ENCODE measurements at regions not wholly inside any gene's neighbourhood (a gene's known extent, or its start where the extent isn't known, plus 50 kb on each side); places are given as distances from the start of the nearest gene placed in this dataset.

GRCh38 chr17:51397361-51398127 lies 137.2 kb downstream of the UTP18 start:
- TF ChIP-seq CTCF (optimal IDR thresholded peaks at IDR 0.05 in 1 of 3, IDR thresholded peaks at IDR 0.05 in 1 of 3, conservative IDR thresholded peaks at IDR 0.05 in 1 of 3; ENCODE audit: extremely low read depth in 1 of 3, insufficient read depth in 2 of 3, low read length in 3 of 3) (no peak), EZH2 (IDR thresholded peaks at IDR 0.05; ENCODE audit: low read length) (no peak)
- Histone ChIP-seq H3K4me1 (ENCODE audit: control insufficient read depth, extremely low read depth, insufficient read depth, low read length) (no peaks in the 10 kb centered on the region), H3K36me3 (ENCODE audit: control insufficient read depth in 2 of 2, extremely low read depth in 1 of 2, insufficient read depth in 2 of 2, low read length in 2 of 2) (no peaks in the 10 kb centered on the region), H3K4me3 (ENCODE audit: control insufficient read depth in 2 of 3, extremely low read depth in 1 of 3, insufficient read depth in 2 of 3, low read depth in 1 of 3, low read length in 3 of 3) (no peak overlapping the region), H3K27ac (ENCODE audit: control insufficient read depth, insufficient read depth, low read length) (no peak overlapping the region), H3K9me1 (ENCODE audit: control insufficient read depth, extremely low read depth, insufficient read depth, low read length) (no peaks in the 10 kb centered on the region), H3K27me3 (ENCODE audit: control insufficient read depth, extremely low read depth, insufficient read depth, low read length) (no peaks in the 10 kb centered on the region), H3K79me2 (ENCODE audit: control insufficient read depth, insufficient read depth, low read length) (no peaks in the 10 kb centered on the region), H3K9ac (ENCODE audit: control insufficient read depth, extremely low read depth, insufficient read depth, low read length) (no peak overlapping the region), H2AFZ (ENCODE audit: control insufficient read depth, low read length) (no peak overlapping the region), H3K4me2 (ENCODE audit: control insufficient read depth, extremely low read depth, insufficient read depth, low read depth, low read length) (no peak overlapping the region), H3K9me3 (ENCODE audit: control insufficient read depth, low read depth, low read length) (no peaks in the 10 kb centered on the region), H4K20me1 (ENCODE audit: control insufficient read depth, extremely low read depth, insufficient read depth, low read length) (no peaks in the 10 kb centered on the region)
- dilution Hi-C loops (cut with MboI; ENCODE audit: extremely low pct_ligation_motif_present, low sequenced_read_pairs), result no loop called here
- no peak for DNase-seq (ENCODE audit: low read depth, low spot score)
- no peak for FAIRE-seq

GRCh38 chr17:51398128-51398525 lies 137.8 kb downstream of the UTP18 start:
- TF ChIP-seq CTCF (optimal IDR thresholded peaks at IDR 0.05 in 1 of 3, IDR thresholded peaks at IDR 0.05 in 1 of 3, conservative IDR thresholded peaks at IDR 0.05 in 1 of 3; ENCODE audit: extremely low read depth in 1 of 3, insufficient read depth in 2 of 3, low read length in 3 of 3) (no peak), EZH2 (IDR thresholded peaks at IDR 0.05; ENCODE audit: low read length) (no peak)
- H3K27ac ChIP-seq (ENCODE audit: control insufficient read depth, insufficient read depth, low read length), result no peak overlapping the region
- no peaks in the 10 kb centered on the region for H4K20me1 ChIP-seq (ENCODE audit: control insufficient read depth, extremely low read depth, insufficient read depth, low read length)
- dilution Hi-C loops (cut with MboI; ENCODE audit: extremely low pct_ligation_motif_present, low sequenced_read_pairs), result no loop called here
- no peaks in the 10 kb centered on the region for H3K36me3 ChIP-seq (ENCODE audit: control insufficient read depth in 2 of 2, extremely low read depth in 1 of 2, insufficient read depth in 2 of 2, low read length in 2 of 2)
- H3K4me3 ChIP-seq (ENCODE audit: control insufficient read depth in 2 of 3, extremely low read depth in 1 of 3, insufficient read depth in 2 of 3, low read depth in 1 of 3, low read length in 3 of 3), result no peak overlapping the region
- no peaks in the 10 kb centered on the region for H3K4me1 ChIP-seq (ENCODE audit: control insufficient read depth, extremely low read depth, insufficient read depth, low read length)
- H3K9me3 ChIP-seq (ENCODE audit: control insufficient read depth, low read depth, low read length), result no peaks in the 10 kb centered on the region
- DNase-seq (ENCODE audit: low read depth, low spot score) (no peak), FAIRE-seq (no peak)
- no peak overlapping the region for H3K9ac ChIP-seq (ENCODE audit: control insufficient read depth, extremely low read depth, insufficient read depth, low read length)
- no peaks in the 10 kb centered on the region for H3K9me1 ChIP-seq (ENCODE audit: control insufficient read depth, extremely low read depth, insufficient read depth, low read length)
- no peaks in the 10 kb centered on the region for H3K79me2 ChIP-seq (ENCODE audit: control insufficient read depth, insufficient read depth, low read length)
- no peak overlapping the region for H2AFZ ChIP-seq (ENCODE audit: control insufficient read depth, low read length)
- no peak overlapping the region for H3K4me2 ChIP-seq (ENCODE audit: control insufficient read depth, extremely low read depth, insufficient read depth, low read depth, low read length)
- no peaks in the 10 kb centered on the region for H3K27me3 ChIP-seq (ENCODE audit: control insufficient read depth, extremely low read depth, insufficient read depth, low read length)
